ENCODE measurements at regions not wholly inside any gene's neighbourhood (a gene's known extent, or its start where the extent isn't known, plus 50 kb on each side); places are given as distances from the start of the nearest gene placed in this dataset.

DNA sequence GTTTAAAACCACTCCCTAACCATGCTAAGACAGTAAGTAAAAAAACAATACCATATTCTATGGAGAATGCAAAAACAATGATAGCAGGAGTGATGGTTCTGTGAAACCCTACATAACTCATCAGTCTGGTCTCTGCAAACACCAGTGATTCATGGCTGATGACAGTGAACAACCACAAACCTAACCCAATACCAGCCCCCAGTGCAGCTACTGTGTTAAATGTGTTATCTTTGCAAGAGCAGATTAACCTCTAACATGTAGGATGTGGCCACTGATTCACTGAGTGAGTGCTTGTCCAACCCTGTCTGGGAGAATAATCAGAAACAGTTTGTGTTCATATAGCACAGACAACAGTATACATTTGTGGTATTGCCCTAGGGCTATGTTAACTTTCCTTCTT is 100.2 kb upstream of the COG2 start:
- H3K9me3 ChIP-seq (ENCODE audit: control insufficient read depth in 4 of 4, insufficient read depth in 3 of 4, low read length in 3 of 4): peaks cover 0 to 4% (median 0%) of the 10 kb centered on the region in 4 donors

GRCh38 chr1:230541306-230541705 is 101.0 kb upstream of the COG2 start:
- no peak overlapping the region for H3K4me3 ChIP-seq
- WGBS, 2 donors: 78 to 83% methylated on average over 2 of the region's 2 CpGs
- no peaks in the 10 kb centered on the region for H3K27me3 ChIP-seq (ENCODE audit: control insufficient read depth in 3 of 3, insufficient read depth in 3 of 3, low read length in 2 of 3)

More for the DNA sequence above, 100.2 kb upstream of the COG2 start:
- Histone ChIP-seq H3K4me3 (no peak overlapping the region), H3K4me1 (ENCODE audit: control insufficient read depth in 5 of 5, insufficient read depth in 5 of 5, low read length in 5 of 5) (peaks cover 0 to 8% (median 0%) of the 10 kb centered on the region in 5 donors), H3K9ac (ENCODE audit: insufficient read depth in 1 of 2, low read length in 2 of 2) (no peak overlapping the region), H3K36me3 (ENCODE audit: control insufficient read depth in 4 of 4, insufficient read depth in 4 of 4, low read length in 4 of 4) (no peaks in the 10 kb centered on the region), H3K27ac (ENCODE audit: low read depth in 1 of 2, low read length in 1 of 2) (no peak overlapping the region), H3K27me3 (ENCODE audit: control insufficient read depth in 3 of 3, insufficient read depth in 3 of 3, low read length in 2 of 3) (no peaks in the 10 kb centered on the region)
- ATAC-seq (ENCODE audit: insufficient read depth, low FRiP score): no peak
- TF ChIP-seq, protein P1, sequence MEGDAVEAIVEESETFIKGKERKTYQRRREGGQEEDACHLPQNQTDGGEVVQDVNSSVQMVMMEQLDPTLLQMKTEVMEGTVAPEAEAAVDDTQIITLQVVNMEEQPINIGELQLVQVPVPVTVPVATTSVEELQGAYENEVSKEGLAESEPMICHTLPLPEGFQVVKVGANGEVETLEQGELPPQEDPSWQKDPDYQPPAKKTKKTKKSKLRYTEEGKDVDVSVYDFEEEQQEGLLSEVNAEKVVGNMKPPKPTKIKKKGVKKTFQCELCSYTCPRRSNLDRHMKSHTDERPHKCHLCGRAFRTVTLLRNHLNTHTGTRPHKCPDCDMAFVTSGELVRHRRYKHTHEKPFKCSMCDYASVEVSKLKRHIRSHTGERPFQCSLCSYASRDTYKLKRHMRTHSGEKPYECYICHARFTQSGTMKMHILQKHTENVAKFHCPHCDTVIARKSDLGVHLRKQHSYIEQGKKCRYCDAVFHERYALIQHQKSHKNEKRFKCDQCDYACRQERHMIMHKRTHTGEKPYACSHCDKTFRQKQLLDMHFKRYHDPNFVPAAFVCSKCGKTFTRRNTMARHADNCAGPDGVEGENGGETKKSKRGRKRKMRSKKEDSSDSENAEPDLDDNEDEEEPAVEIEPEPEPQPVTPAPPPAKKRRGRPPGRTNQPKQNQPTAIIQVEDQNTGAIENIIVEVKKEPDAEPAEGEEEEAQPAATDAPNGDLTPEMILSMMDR (IDR thresholded peaks at IDR 0.05; ENCODE audit: control extremely low read depth, extremely low read depth): no peak
- DNase-seq: no peak

GRCh38 chr1:230540421-230541155 is 101.7 kb upstream of the COG2 start:
- Histone ChIP-seq H3K27me3 (ENCODE audit: control insufficient read depth in 3 of 3, insufficient read depth in 3 of 3, low read length in 2 of 3) (no peaks in the 10 kb centered on the region), H3K4me3 (no peak overlapping the region), H3K27ac (ENCODE audit: low read depth in 1 of 2, low read length in 1 of 2) (no peak overlapping the region), H3K36me3 (ENCODE audit: control insufficient read depth in 4 of 4, insufficient read depth in 4 of 4, low read length in 4 of 4) (no peaks in the 10 kb centered on the region), H3K9ac (ENCODE audit: insufficient read depth in 1 of 2, low read length in 2 of 2) (no peak overlapping the region), H3K4me1 (ENCODE audit: control insufficient read depth in 5 of 5, insufficient read depth in 5 of 5, low read length in 5 of 5) (peaks cover 0 to 8% (median 0%) of the 10 kb centered on the region in 5 donors), H3K9me3 (ENCODE audit: control insufficient read depth in 4 of 4, insufficient read depth in 3 of 4, low read length in 3 of 4) (peaks cover 0 to 4% (median 0%) of the 10 kb centered on the region in 4 donors)
- DNase-seq: peak; percentile 84 to 94 (median 93)
- ATAC-seq (ENCODE audit: insufficient read depth, low FRiP score): no peak
- 53 to 77% methylated on average over 6 of the region's 6 CpGs for WGBS, 2 donors
- TF ChIP-seq, protein P1 (IDR thresholded peaks at IDR 0.05; ENCODE audit: control extremely low read depth, extremely low read depth): no peak

More at GRCh38 chr1:230541306-230541705, 101.0 kb upstream of the COG2 start:
- no peak for ATAC-seq (ENCODE audit: insufficient read depth, low FRiP score)
- DNase-seq: peak in 1 of 3 donors; percentile 17
- H3K9me3 ChIP-seq (ENCODE audit: control insufficient read depth in 4 of 4, insufficient read depth in 3 of 4, low read length in 3 of 4): peaks cover 0 to 4% (median 0%) of the 10 kb centered on the region in 4 donors
- no peak overlapping the region for H3K9ac ChIP-seq (ENCODE audit: insufficient read depth in 1 of 2, low read length in 2 of 2)
- no peak overlapping the region for H3K27ac ChIP-seq (ENCODE audit: low read depth in 1 of 2, low read length in 1 of 2)
- H3K4me1 ChIP-seq (ENCODE audit: control insufficient read depth in 5 of 5, insufficient read depth in 5 of 5, low read length in 5 of 5): peaks cover 0 to 8% (median 0%) of the 10 kb centered on the region in 5 donors
- TF ChIP-seq, protein P1 (IDR thresholded peaks at IDR 0.05; ENCODE audit: control extremely low read depth, extremely low read depth): no peak
- no peaks in the 10 kb centered on the region for H3K36me3 ChIP-seq (ENCODE audit: control insufficient read depth in 4 of 4, insufficient read depth in 4 of 4, low read length in 4 of 4)
